HCT116 (cell line): ENCODE measurements at regions not wholly inside any gene's neighbourhood (a gene's known extent, or its start where the extent isn't known, plus 50 kb on each side); places are given as distances from the start of the nearest gene placed in this dataset.

ENCODE experiments used
- ATAC-seq: fragments of 200-7000 bp; cut with Tn5 transposase; 2 replicates; pipeline ENCODE4 v1.9.1; 2020; ENCODE audit warnings: mild to moderate bottlenecking, moderate library complexity
- BruUV-seq: library from RNA; stranded (reverse); fragments of 400-500 nt; replicated peaks from 2 replicates; lab custom pipeline; 2021; lab: Mats Ljungman, UMichigan
- CTCF ChIA-PET: fragments of 300-600 bp; sonication (Branson Sonifier 250); formaldehyde crosslinking; loops from one replicate; lab custom pipeline; 2021; ENCODE audit warnings: antibody characterized with exemption; lab: Charles Lee
- POLR2A ChIA-PET: fragments of 300-600, 350-600 bp; sonication (Branson Sonifier 250); formaldehyde crosslinking; loops from one replicate; lab custom pipeline; 2021; ENCODE audit warnings: antibody characterized with exemption; lab: Charles Lee
- RAD21 ChIA-PET, 2 experiments: fragments of 300-600 bp; sonication (Branson Sonifier 250); formaldehyde crosslinking; loops; one replicate each; lab custom pipeline; 2023; ENCODE audit warnings: low total read pairs in 2 of 2; ENCODE audit not compliant: uncharacterized antibody in 2 of 2, unreplicated experiment in 2 of 2, low non-redundant PET in 1 of 2; lab: Charles Lee
- DNase-seq: peaks from one replicate; pipeline ENCODE4 v3.0.0-alpha.2; 2010; ENCODE audit warnings: low read depth, low spot score
- H2AFZ ChIP-seq: fragments of 200-600 bp; shearing (Covaris generic), sonication (generic); 2 replicates; pipeline ENCODE4 v1.6.1; 2017; ENCODE audit warnings: low read depth, mixed run types, mixed read lengths, antibody characterized with exemption, low read length; ENCODE audit not compliant: poor library complexity, severe bottlenecking
- H3K27ac ChIP-seq: 2 replicates; pipeline ENCODE4 v1.5.1; 2012; ENCODE audit warnings: low read depth, low read length
- H3K27me3 ChIP-seq: fragments of 200-600 bp; sonication (generic); 2 replicates; pipeline ENCODE4 v1.6.1; 2016; ENCODE audit warnings: mixed run types, low read length, mixed read lengths; ENCODE audit not compliant: insufficient read depth
- H3K36me3 ChIP-seq, 2 experiments: fragments of 200-500 bp in 1 of 2; fragments of 200-600 bp in 1 of 2; sonication (Bioruptor generic) in 1 of 2; sonication (generic) in 1 of 2; 2 replicates each; pipeline versions ENCODE4 v1.5.1 to v1.6.1; 2014 to 2016; ENCODE audit warnings: low read length in 2 of 2, inconsistent platforms in 1 of 2, mixed read lengths in 1 of 2, mixed run types in 1 of 2; ENCODE audit not compliant: insufficient read depth in 2 of 2, control insufficient read depth in 1 of 2
- H3K4me1 ChIP-seq, 2 experiments: fragments of 200-600 bp in 1 of 2; sonication (generic) in 1 of 2; 2 replicates each; pipeline versions ENCODE4 v1.5.1 to v1.6.1; 2012 to 2017; ENCODE audit warnings: low read length in 2 of 2, inconsistent platforms in 1 of 2, mild to moderate bottlenecking in 1 of 2, mixed read lengths in 1 of 2, mixed run types in 1 of 2, moderate library complexity in 1 of 2; ENCODE audit not compliant: insufficient read depth in 2 of 2, control insufficient read depth in 1 of 2
- H3K4me2 ChIP-seq: fragments of 200-600 bp; sonication (generic); 2 replicates; pipeline ENCODE4 v1.6.1; 2017; ENCODE audit warnings: mixed run types, low read length, mixed read lengths
- H3K4me3 ChIP-seq, 2 experiments: fragments of 200-600 bp in 1 of 2; sonication (generic) in 1 of 2; replicated peaks in 1 of 2; 2 replicates each; pipeline ENCODE4 v1.5.1; 2011 to 2016; ENCODE audit warnings: low read length in 2 of 2, control low read depth in 1 of 2, low read depth in 1 of 2, mild to moderate bottlenecking in 1 of 2, mixed read lengths in 1 of 2, mixed run types in 1 of 2
- H3K79me2 ChIP-seq: fragments of 200-600 bp; sonication (generic); 2 replicates; pipeline ENCODE4 v1.6.1; 2017; ENCODE audit warnings: mild to moderate bottlenecking, mixed run types, low read length, moderate library complexity, mixed read lengths; ENCODE audit not compliant: insufficient read depth
- H3K9ac ChIP-seq: fragments of 200-600 bp; sonication (generic); 2 replicates; pipeline ENCODE4 v1.6.1; 2016; ENCODE audit warnings: low read length, mixed read lengths
- H3K9me2 ChIP-seq: fragments of 200-600 bp; sonication (generic), shearing (Covaris generic); 2 replicates; pipeline ENCODE4 v1.6.1; 2017; ENCODE audit warnings: mixed run types, mild to moderate bottlenecking, moderate library complexity; ENCODE audit not compliant: insufficient read depth
- H3K9me3 ChIP-seq, 2 experiments: fragments of 200-500 bp in 1 of 2; fragments of 200-600 bp in 1 of 2; sonication (Bioruptor generic) in 1 of 2; sonication (generic) in 1 of 2; 2 replicates each; pipeline ENCODE4 v1.6.1; 2014 to 2017; ENCODE audit warnings: low read length in 2 of 2, mixed read lengths in 2 of 2, inconsistent platforms in 1 of 2, low read depth in 1 of 2, mild to moderate bottlenecking in 1 of 2, mixed run types in 1 of 2, moderate library complexity in 1 of 2; ENCODE audit not compliant: control insufficient read depth in 1 of 2, insufficient read depth in 1 of 2
- H4K20me1 ChIP-seq: fragments of 200-600 bp; sonication (generic), shearing (Covaris generic); 2 replicates; pipeline ENCODE4 v1.6.1; 2017; ENCODE audit warnings: mixed run types, mild to moderate bottlenecking, moderate library complexity; ENCODE audit not compliant: insufficient read depth
- EGR1 ChIP-seq: IDR thresholded peaks from 2 replicates; pipeline ENCODE4 v1.6.1; 2012; ENCODE audit warnings: low read depth
- ELF1 ChIP-seq: IDR thresholded peaks from 2 replicates; pipeline ENCODE4 v1.6.1; 2012; ENCODE audit warnings: low read depth, borderline replicate concordance
- POLR2AphosphoS5 ChIP-seq: IDR thresholded peaks from 2 replicates; pipeline ENCODE4 v1.6.1; 2011; ENCODE audit warnings: mild to moderate bottlenecking, low read depth, low read length, moderate library complexity
- SP1 ChIP-seq: IDR thresholded peaks from 2 replicates; pipeline ENCODE4 v1.6.1; 2012; ENCODE audit warnings: low read depth
- SRF ChIP-seq: IDR thresholded peaks from 2 replicates; pipeline ENCODE4 v1.6.1; 2012; ENCODE audit warnings: low read depth
- TCF7L2 ChIP-seq: IDR thresholded peaks from 2 replicates; pipeline ENCODE4 v1.7.0; 2011; ENCODE audit warnings: borderline replicate concordance, inconsistent platforms; ENCODE audit not compliant: insufficient read depth, insufficient read length; ENCODE audit errors: extremely low read depth
- YY1 ChIP-seq: IDR thresholded peaks from 2 replicates; pipeline ENCODE4 v1.6.1; 2011; ENCODE audit warnings: low read length, low read depth, moderate library complexity, mild to moderate bottlenecking; ENCODE audit not compliant: insufficient replicate concordance; ENCODE audit errors: extremely low read depth
- ZFX ChIP-seq: fragments of 450-650 bp; IDR thresholded peaks from 2 replicates; pipeline ENCODE4 v1.6.1; 2017
- ZNF274 ChIP-seq: fragments of 200-500 bp; sonication (Bioruptor generic); IDR thresholded peaks from 2 replicates; pipeline ENCODE4 v1.6.1; 2014; ENCODE audit warnings: mild to moderate bottlenecking, low read depth, low read length, inconsistent platforms
- intact Hi-C: fragments of 100-400 bp; cut with micrococcal nuclease; formaldehyde crosslinking; loops from 2 replicates; pipeline ENCODE4 v1.10.0; 2022
- TF ChIP-seq, protein P1 (sequence below): IDR thresholded peaks from 2 replicates; pipeline ENCODE4 v1.6.1; 2011; ENCODE audit warnings: mild to moderate bottlenecking, low read length, moderate library complexity; ENCODE audit not compliant: insufficient replicate concordance; ENCODE audit errors: extremely low read depth
- TF ChIP-seq, protein P2 (sequence below), 3 experiments: fragments of 200-600 bp in 1 of 3; sonication (generic) in 1 of 3; IDR thresholded peaks in 2 of 3; conservative IDR thresholded peaks in 1 of 3; 2 replicates each; pipeline ENCODE4 v1.5.1; 2012 to 2017; ENCODE audit warnings: low read depth in 2 of 3, low read length in 2 of 3, antibody characterized with exemption in 1 of 3, borderline replicate concordance in 1 of 3, control low read depth in 1 of 3, mild to moderate bottlenecking in 1 of 3, mixed read lengths in 1 of 3, mixed run types in 1 of 3, moderate library complexity in 1 of 3; ENCODE audit not compliant: insufficient read depth in 1 of 3

DNA sequence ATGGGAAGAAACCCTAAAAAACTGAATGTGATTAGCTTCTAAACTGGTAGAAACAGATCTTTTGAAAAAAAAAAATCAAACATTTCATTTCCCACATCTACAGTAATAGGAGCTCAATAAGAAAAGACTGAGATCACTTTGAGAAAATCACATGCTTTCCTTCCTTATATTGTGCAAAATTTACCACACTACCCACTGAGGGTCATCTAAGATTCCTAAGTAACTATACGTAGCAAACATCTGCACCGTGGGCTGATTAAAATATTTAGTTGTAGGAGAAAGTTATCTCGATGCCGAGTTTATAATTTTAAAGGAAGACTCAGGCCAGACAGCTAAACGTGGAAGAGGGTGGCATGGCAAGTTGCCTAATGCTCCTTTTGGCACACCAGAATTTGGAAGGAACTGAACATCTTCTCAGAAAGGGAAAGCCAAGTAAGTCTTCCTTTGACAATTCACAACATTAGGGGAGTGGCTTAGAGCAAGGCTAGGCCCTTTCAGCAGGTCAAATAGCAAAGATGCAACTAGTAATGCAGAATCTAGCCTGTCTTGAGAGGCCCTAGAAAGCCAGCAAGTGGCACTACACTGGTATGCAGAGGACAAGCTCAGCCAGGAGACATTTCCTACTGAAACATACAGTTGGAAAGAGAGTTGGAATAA is 128.0 kb downstream of the TMA16 start:
- H3K9me2 ChIP-seq: no peaks in the 10 kb centered on the region
- no peaks in the 10 kb centered on the region for H4K20me1 ChIP-seq
- no peaks in the 10 kb centered on the region for H3K27me3 ChIP-seq
- no peaks in the 10 kb centered on the region for H3K36me3 ChIP-seq
- no peaks in the 10 kb centered on the region for H3K9me3 ChIP-seq
- ChIA-PET CTCF (no interaction called here), POLR2A (interaction anchor here (0.6 kb wide), 1 partner anchor 1040 kb away, joined by 3 read pairs; no protein-coding TSS in a partner anchor), RAD21 (no interaction called here)
- BruUV-seq: no TSS peak
- no peaks in the 10 kb centered on the region for H3K4me1 ChIP-seq
- TF ChIP-seq EGR1 (no peak), ZFX (no peak), ELF1 (no peak), POLR2AphosphoS5 (no peak), SP1 (no peak), SRF (no peak), YY1 (no peak), TCF7L2 (no peak), ZNF274 (no peak)
- TF ChIP-seq, protein P1, sequence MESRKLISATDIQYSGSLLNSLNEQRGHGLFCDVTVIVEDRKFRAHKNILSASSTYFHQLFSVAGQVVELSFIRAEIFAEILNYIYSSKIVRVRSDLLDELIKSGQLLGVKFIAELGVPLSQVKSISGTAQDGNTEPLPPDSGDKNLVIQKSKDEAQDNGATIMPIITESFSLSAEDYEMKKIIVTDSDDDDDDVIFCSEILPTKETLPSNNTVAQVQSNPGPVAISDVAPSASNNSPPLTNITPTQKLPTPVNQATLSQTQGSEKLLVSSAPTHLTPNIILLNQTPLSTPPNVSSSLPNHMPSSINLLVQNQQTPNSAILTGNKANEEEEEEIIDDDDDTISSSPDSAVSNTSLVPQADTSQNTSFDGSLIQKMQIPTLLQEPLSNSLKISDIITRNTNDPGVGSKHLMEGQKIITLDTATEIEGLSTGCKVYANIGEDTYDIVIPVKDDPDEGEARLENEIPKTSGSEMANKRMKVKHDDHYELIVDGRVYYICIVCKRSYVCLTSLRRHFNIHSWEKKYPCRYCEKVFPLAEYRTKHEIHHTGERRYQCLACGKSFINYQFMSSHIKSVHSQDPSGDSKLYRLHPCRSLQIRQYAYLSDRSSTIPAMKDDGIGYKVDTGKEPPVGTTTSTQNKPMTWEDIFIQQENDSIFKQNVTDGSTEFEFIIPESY: no peak
- TF ChIP-seq, protein P2, sequence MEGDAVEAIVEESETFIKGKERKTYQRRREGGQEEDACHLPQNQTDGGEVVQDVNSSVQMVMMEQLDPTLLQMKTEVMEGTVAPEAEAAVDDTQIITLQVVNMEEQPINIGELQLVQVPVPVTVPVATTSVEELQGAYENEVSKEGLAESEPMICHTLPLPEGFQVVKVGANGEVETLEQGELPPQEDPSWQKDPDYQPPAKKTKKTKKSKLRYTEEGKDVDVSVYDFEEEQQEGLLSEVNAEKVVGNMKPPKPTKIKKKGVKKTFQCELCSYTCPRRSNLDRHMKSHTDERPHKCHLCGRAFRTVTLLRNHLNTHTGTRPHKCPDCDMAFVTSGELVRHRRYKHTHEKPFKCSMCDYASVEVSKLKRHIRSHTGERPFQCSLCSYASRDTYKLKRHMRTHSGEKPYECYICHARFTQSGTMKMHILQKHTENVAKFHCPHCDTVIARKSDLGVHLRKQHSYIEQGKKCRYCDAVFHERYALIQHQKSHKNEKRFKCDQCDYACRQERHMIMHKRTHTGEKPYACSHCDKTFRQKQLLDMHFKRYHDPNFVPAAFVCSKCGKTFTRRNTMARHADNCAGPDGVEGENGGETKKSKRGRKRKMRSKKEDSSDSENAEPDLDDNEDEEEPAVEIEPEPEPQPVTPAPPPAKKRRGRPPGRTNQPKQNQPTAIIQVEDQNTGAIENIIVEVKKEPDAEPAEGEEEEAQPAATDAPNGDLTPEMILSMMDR (IDR thresholded peaks at IDR 0.05 in 2 of 3, conservative IDR thresholded peaks at IDR 0.05 in 1 of 3; ENCODE audit: borderline replicate concordance in 1 of 3, insufficient read depth in 1 of 3, low read depth in 2 of 3, low read length in 2 of 3): no peak
- ATAC-seq (no peak), DNase-seq (no peak)
- no peak overlapping the region for H3K9ac ChIP-seq
- no peak overlapping the region for H3K27ac ChIP-seq
- H2AFZ ChIP-seq: no peak overlapping the region
- intact Hi-C loops: no loop called here
- no peak overlapping the region for H3K4me2 ChIP-seq
- H3K4me3 ChIP-seq: no peak overlapping the region
- H3K79me2 ChIP-seq: no peaks in the 10 kb centered on the region
